HG02970 (cell line): ENCODE measurements at regions not wholly inside any gene's neighbourhood (a gene's known extent, or its start where the extent isn't known, plus 50 kb on each side); places are given as distances from the start of the nearest gene placed in this dataset.

ENCODE experiments used
- ATAC-seq: cut with Tn5 transposase; IDR thresholded peaks from one replicate; pipeline ENCODE4 v1.9.1; 2021; ENCODE audit warnings: mild to moderate bottlenecking, moderate library complexity, moderate number of reproducible peaks; ENCODE audit not compliant: unreplicated experiment, low FRiP score

- ATAC-seq = no peak
Observed at GRCh38 chr13:76754414-76754813, 131.8 kb downstream of the KCTD12 start.

DNA sequence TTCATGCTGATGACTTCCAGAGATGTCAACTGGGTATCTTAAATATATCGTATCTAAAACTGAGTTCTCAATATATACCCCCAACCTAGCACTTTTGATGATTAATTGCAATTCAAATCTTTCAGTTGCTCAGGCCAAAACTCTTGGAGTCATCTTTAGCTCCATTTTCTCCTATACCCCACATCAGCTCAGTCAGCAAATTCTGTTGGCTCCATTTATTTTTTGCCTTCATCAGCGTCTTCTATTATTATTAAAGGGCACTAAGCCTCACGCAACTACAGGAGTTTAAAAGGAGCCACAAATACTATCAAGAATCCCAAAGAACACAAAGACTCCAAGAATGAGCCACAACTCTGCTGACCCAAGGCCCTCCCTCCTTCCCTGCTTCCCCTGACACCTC, 134.9 kb downstream of the KCTD12 start:
- ATAC-seq = no peak

- ATAC-seq = no peak
Observed at GRCh38 chr13:76750126-76750525, 136.1 kb downstream of the KCTD12 start.

DNA sequence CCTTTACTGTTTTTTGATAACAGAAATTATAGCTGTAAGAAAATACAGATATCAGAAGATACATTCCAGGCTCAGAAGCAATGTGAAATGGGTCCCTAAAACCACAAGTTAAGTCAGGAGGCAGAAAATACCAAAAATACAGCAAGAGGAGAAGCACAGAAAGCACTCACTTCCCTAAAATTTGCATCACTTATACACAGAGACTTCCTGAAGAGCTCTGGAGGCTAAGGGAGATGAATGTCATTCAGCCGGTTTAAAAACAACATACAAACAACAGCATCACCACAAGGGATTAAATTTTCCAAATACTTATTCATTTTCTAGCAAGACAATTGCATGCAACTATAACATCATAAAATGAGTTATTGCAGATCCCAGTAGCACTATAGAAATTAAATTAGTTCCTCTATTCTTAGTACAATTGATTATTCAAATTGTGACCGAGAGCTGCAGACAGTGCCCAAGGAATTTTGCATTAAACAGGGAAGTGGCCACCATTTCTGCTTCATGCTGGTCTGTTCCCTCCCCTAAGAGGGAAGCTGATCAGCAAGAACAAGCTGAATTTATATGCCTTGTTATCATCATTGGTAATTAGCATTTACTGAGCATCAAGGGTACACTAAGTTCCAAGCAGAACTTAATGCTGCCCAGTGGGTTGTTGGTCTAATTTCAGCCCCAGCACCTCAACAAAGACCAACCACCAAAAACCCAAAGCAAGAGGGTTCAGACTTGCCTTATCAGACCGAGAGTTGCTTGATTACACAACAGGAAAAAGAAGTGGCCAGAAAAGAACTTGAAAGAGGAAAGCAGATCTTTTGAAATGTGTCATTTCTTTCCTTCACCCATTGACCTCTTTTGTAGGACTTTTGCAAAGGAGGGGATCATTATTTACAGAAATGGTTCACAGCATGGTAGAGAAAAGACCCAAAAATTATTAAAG, 140.7 kb downstream of the KCTD12 start:
- ATAC-seq = peak; percentile 51

GRCh38 chr13:76741624-76742023, 144.6 kb downstream of the KCTD12 start:
- ATAC-seq = no peak

- ATAC-seq = no peak
Observed at GRCh38 chr13:76741046-76741445, 145.2 kb downstream of the KCTD12 start.

- no peak for ATAC-seq
Observed at GRCh38 chr13:76738616-76739015, 147.6 kb downstream of the KCTD12 start.

GRCh38 chr13:76737526-76737925, 148.7 kb downstream of the KCTD12 start:
- ATAC-seq = no peak

DNA sequence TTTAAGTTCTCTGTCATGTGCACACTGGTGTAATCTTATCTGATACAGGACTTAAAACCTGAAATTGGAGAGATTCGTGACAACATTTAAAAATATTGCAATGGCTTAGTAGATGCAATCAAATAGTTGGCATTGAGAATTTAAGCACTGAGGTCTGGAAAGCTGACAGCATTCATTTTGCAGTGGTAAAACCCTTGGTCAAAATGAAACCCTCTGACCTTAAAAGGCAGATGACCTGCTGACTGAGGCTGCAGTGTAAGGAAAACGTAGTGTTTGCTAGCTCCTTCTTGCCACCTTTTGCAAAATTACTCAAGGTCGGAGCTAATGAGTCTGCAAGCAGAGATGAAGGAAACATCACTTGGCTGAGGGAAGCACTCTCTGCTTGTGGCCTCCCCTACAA, 150.6 kb downstream of the KCTD12 start:
- ATAC-seq = no peak

DNA sequence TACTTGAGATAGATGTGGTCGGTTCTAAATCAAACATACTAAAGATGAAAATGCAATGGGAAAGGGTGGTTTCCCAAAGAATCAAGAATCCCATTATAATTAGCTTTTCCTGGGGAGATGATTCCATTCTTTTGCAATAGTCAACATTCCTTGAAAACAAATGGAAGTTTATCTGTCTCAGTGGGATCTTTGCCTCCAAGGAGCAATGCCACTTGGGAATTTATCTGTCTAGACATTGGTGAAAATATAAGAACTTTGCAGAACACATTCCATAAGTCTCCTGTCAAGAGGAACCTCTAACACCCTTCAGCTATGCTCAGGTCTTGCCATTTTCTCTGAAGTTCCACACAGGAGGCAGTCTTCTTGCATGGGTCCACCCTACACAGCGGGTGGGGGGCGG, 152.5 kb downstream of the KCTD12 start:
- no peak for ATAC-seq

GRCh38 chr13:76732367-76732766, 153.8 kb downstream of the KCTD12 start:
- no peak for ATAC-seq

GRCh38 chr13:76730220-76730619, 156.0 kb downstream of the KCTD12 start:
- no peak for ATAC-seq

DNA sequence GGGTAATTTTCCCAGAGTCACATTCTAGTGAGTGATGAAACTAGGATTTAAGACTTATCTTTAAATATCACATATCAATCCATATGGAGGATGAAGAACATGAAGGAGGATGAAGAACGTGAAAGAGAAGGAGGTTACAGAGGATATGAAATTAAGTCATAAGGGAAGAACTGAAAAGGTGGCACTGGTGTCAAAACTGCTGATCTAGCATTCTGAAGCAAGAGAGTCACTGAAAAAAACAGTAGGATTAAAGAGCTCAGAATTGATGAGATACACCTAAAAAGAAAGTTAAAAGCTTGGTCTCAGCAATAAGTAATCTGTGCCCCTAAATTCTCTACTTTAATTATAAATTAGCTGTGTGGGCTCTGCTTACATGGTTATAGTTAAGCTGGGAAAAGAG, 156.5 kb downstream of the KCTD12 start:
- no peak for ATAC-seq

- no peak for ATAC-seq
Observed at GRCh38 chr13:76725896-76726295, 160.3 kb downstream of the KCTD12 start.

DNA sequence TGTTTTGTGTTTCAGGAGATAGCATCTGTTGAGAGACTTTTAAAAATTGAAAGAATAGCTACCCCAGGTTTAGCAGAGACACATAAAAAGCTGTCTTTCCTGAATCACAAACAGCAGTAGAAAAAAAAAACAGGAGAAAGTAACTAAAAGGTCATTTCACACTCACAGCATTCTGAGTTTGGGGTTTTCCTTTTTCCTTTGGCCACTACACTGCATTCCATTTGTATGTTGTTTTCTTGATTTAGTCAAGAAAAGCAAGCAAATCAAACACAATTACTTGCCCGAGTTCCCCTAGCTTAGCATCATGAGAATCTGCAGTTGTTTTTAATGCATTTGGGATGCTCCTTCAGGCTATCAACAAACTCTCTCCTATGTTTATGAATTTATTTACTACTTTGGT, 161.0 kb downstream of the KCTD12 start:
- no peak for ATAC-seq

DNA sequence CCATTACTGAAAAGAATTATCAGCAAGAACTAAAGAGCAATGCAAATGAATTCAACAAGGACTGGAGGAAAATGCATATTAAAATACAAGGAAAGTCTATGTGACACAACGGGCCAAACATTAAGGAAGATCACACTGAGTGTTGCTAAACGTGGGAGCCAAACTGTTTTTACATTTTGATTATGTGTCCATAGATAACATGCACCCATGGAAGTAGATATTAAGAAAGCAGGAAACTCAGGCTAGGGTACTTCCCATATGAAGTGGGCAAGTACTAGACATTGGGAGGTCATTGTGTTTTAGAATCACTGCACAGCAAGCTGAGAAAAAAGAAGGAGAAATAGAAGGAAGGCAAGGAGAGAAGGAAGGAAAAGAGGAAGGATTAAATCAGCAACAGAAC, 161.8 kb downstream of the KCTD12 start:
- ATAC-seq = no peak

- ATAC-seq = no peak
Observed at GRCh38 chr13:76723551-76724232, 162.5 kb downstream of the KCTD12 start.

DNA sequence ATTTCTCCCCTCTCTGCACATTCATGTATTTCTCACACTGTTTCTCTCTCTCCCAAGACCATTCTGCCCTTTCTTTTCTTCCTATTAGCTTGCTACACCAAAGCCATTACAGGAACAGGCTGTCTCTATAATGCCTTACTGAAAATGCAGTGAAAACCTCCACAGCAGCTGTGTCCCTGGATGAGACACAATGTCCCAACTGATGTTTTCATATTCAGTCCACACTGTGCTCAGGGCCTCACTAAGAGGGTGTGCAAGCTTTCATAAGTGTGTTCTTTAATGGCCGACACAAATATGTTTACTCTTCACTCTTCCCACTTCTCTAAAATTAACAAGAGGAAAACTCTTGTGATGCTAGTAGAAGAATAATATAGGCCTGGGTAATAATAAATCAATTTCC, 163.4 kb downstream of the KCTD12 start:
- no peak for ATAC-seq

DNA sequence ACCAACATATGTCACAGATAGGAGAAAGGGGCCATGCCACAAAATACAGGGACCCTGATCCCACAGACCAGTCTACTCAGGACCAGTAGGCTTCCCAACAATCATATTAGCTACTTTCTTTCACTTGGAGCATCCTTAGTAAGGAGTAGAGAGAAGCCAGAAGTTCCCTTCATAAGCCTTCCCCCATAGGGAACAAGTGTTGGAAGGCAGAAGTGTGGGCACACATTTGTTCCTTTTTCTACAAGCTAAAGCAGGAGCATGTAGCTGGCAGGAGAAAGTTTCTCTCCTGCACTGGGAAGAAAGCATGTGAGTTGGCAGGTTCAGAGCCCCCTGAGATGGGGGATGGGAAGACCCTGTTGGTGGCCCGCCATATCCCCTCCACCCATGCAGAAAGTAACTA, 165.4 kb downstream of the KCTD12 start:
- ATAC-seq = no peak

GRCh38 chr13:76720416-76720815, 165.8 kb downstream of the KCTD12 start:
- ATAC-seq = no peak

GRCh38 chr13:76719955-76720354, 166.2 kb downstream of the KCTD12 start:
- ATAC-seq = no peak

GRCh38 chr13:76717092-76717491, 169.1 kb downstream of the KCTD12 start:
- no peak for ATAC-seq
